Urothelium cell line (cell line): ENCODE measurements at regions not wholly inside any gene's neighbourhood (a gene's known extent, or its start where the extent isn't known, plus 50 kb on each side); places are given as distances from the start of the nearest gene placed in this dataset.

ENCODE experiments used
- DNase-seq: peaks from one replicate; pipeline ENCODE4 v3.0.0; 2011; ENCODE audit warnings: low spot score, mixed read lengths
- FAIRE-seq: peaks from 2 replicates; lab custom pipeline; 2011; peaks lifted over from hg19 to GRCh38; lab: Jason Lieb, UNC

DNA sequence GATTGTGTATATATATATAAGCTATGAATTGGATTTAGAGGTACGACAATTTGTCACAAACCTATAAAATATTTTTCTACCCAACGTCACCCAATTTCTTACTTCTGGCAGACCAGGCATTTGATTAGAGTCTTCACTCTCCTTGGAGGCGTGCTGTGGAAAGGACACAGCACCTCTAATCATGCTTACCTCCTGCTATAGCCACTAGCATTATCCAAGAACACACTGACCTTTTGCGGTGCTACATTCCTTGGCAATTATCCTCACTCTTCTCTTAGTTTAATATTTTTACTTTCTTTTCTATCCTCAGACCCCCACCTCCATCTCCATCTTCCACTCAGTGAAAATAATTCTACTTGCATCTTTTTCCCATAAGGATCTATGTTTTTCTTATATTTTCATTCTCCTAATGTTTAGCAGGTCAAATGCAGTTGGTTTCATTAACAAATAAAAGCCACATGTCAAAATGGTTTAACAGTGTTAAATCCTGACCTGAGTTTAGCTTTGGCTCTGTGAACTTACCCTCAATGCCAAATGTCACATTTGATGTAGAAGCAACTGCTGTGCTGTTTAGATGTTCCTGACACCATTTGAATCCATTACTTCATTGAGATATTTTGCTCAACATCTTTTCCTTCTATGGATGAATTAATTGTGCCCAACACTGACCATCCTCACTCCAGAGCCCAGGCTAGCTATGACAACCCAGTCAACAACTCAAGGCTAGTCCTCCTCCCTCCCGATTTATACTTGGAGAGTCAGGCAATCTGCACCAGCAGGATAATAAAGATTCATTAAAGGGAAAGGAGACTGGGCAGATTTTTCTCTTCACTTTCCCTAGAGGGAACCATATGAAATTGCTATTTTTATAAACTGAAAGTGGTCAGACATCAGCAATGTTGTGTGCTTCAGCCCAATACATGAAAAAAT is 240.5 kb downstream of the MREG start:
- FAIRE-seq, result no peak
- DNase-seq, result no peak

DNA sequence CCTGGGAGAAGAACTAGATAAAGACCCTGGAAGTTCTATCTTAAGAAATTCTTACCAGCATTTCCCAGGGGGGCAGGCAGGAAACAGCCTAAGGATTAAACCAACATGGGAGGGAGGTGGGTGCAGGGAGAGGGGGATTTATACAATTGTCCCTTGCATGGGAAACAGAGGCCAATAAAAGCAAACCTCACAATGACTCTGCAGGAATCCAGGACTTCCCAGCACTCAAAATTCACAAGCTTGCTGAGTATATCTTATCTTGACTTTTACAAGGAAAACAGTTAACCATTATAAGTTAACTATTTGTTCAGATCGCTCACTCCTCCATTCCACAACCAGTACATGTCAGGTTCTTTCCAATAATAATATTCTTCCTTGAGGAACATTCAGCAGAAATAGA is 241.3 kb downstream of the MREG start:
- FAIRE-seq, result no peak

DNA sequence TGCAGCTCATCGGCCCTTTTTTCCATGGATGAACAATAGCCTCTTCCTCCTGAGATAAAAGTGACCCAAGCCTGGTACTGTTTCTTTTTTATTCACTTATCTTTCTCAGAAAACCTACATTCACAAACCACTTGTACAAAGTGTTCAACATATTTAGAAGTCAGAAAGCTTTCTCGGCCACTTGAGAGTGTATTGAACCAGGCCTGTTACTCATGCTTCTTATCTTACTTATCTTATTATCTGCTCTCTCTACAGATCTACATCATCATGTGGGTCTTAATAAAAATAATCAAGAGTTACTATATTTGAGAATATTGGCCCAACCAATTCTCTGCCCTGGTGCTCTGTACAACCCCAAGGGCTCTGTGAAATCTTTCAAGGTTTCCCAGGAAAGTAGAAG is 242.1 kb downstream of the MREG start:
- FAIRE-seq, result no peak
- no peak for DNase-seq

More for the DNA sequence above, 241.3 kb downstream of the MREG start:
- DNase-seq, result no peak

DNA sequence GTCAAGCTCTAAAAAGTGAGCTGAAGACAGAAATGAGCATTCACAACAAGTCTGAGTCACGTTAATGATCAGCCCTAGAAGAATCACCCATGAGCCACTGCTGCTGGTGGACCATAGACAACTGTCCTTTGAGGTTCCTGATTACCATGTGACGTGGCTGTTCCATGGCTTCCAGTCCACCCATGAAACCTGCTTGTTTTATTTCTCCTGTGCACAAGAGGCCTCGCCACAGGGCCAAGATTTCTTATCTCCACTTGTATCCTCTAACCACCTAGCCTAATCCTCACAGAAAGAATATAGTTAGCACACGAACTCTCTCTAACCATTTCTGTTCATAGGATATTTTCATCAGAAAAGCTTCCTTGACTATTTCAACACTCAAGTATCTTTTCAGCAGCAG is 242.7 kb downstream of the MREG start:
- FAIRE-seq (no peak), DNase-seq (no peak)

DNA sequence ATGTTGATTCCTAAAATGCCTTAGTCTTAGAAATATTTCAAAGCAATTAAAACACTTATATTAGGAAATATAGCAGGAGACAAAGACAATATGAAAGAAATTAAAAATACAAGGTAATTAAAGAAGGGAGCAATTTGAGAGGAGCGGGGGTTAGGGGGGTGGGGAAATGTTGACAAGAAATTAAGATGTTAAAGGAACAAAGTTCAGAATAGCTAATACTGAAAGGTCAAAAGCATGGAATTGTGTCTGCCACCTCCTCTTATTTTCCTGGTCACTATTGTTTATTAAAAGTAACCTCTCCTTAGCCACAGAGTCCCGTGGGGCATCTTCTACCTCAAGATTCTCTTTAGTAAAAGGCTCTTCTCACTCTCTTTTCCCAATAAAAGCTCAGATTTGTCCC is 244.1 kb downstream of the MREG start:
- FAIRE-seq (no peak), DNase-seq (no peak)

DNA sequence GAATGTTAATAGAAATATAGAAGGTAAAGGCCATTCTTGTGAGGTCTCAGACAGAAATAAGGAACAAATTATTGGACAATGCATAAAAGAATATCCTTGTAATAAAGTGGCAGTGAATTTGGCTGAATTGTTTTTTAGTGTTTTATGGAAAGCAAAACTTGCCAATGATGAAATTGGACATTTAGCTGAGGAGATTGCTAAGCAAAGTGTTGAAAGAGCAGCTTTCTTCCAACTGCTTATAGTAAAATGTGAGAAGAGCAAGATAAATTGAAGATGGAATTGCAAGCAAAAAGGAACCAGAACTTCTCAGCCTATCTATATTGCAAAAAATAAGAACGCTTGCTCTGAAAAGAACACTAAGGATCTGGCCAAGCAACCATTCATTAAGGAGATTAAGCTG is 245.7 kb downstream of the MREG start:
- no peak for FAIRE-seq
- DNase-seq, result no peak

DNA sequence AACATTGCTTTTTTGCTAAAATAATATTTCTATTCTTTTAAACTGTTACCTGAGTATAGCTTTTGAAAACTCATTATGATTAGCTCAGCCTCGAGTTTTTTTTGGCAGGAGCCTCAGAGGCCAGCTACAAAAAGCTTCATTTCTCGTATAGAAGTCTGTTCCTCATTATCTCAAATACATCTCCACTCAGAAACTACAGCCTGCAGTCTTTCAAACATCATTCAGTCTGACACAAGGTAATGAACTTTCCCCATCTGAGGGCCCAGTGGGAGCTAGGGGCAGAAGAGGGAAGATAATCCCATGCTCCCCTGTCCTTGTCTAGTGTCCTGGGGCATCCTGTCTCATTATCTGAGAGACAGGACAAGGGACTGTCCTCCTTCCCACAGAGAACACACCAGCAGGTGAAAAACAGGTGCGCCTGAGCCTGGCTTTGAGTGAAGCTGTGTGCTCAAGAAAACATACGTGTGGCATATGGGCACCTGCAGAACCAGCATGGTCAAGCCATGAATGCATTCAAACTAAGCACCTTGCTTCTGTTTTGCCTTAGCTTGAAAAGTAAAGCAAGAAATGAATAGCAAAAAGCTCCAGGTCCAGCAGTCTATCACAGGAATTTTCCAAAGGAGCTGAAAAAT is 247.5 kb downstream of the MREG start:
- FAIRE-seq (no peak), DNase-seq (no peak)

DNA sequence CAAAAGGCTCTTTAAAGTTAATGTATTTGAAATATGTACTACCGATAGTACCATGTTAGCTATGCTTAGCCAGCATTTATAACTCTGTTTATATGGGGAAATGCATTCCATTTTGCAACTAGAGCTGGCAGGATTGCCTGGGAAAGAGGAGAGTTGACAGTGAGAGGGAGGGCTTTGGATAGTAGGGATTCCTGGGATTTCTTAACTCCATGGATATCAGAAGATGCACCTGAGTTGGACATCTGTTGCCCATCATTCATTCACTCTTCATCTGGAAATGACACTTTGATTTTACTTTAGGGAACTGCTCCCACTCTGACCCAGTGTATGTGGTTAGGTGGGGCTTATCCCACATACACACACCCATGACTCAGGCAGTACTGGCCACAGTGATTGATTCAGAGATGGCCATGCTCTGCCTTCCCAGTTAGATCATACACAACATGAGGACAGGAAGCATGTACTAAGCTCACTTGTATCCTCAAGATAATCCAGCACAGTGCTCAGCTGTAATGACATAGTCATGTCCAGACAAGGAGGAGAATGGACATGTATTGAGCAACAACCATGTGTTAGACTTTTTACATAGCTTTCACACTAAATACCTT is 248.8 kb downstream of the MREG start:
- no peak for DNase-seq
- peak; percentile 72 for FAIRE-seq

DNA sequence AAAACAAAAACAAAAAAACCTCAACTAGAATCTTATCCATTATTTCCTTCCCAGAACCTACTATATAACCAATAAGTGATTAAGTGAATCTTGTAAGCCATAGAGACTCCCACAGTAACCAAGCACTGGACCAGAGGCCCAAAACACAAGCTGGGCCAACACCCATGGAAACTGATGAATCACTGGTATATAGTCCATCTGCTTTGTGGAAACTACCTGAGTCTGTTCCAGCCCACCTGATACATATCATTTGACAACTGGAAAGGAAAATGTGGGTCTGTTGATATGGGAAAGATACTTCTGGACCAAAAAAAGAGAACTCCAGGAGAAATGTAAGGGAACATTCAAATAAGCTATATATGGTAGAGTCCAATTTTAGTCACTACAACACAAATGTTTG is 252.8 kb downstream of the MREG start:
- no peak for DNase-seq
- FAIRE-seq, result no peak

DNA sequence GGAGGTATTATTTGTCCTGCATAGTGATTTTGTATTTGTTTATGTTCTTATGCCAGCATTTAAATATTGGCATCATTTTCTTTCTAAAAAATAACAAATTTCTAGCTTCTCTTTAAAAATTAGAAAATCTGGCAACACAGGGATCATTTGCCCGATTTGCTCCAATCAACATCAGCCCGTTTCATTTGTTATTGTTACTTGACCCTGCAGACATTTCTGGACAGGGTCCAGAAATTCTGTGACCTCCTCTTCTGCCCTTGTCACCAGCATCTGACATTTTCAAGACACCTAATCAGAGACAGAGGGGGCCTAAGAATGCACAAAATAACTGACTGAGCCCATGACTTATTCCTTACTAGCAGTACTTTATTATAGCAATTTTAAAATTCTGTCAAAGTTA is 253.3 kb downstream of the MREG start:
- FAIRE-seq (no peak), DNase-seq (no peak)

DNA sequence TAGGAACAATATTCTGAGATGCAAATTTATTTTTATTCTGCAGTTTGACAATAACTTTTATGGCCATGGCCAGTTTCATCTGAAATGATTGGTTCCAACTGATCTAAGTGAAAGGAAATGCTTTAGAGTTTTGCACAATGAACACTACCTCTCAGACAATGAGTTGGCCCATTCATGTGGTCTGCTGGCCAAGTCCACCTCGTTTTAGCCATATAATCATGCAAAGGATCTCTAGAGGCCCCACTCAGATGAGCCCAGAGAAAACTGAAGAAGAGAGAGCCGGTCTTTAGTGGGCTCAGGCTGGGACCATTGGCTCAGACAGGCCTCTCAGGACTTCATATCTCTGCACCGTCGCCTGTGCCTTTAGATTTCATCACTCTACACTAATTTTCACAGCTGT is 254.7 kb downstream of the MREG start:
- no peak for FAIRE-seq
- DNase-seq, result no peak

DNA sequence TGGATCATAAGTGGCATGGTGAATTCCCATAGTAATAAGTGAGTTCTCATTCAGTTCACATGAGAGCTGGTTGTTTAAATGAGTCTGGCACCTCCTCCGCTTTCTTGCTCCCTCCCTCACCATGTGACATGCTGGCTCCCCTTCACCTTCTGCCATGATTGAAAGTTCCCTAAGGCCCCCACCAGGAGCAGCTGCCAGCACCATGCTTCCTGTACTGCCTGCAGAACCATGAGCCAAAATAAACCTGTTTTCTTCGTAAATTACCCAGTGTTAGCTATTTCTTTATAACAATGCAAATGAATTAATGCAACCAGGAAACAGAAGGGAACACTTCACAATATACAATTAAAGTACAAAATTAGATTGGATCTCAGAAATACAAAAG is 257.0 kb downstream of the MREG start:
- DNase-seq, result no peak
- FAIRE-seq, result no peak

DNA sequence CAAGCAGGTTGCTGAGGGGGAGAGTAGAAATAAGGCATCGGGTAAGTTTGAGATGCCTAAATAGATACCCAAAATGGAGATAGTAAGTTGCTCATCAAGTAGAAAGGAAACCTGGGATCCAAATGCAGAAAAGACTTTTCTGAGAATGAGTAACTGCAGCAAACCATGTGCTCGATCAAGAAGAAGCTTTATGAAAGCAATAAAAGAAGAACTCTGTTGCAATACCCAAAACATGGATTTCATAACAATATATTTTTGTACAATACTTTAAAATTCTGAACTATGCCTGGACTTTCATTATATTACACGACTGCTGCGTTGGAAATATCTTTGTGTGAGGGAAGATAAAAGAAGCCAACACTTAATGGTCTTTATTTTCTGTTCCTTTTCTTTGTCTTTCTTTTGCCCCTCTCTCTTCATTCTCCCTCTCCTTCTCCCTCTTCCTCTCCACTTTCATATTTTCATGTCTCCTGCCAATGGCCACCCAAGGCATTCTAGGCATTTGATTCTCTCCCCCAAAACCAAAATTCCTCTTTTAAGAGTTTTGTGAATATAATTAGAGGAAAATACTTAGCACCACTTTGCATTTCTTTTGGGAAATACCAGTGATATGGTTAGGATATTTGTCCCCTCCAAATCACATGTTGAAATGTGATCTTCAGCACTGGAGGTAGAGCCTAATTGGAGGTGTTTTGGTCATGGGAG is 257.6 kb downstream of the MREG start:
- FAIRE-seq, result no peak
- DNase-seq, result no peak

DNA sequence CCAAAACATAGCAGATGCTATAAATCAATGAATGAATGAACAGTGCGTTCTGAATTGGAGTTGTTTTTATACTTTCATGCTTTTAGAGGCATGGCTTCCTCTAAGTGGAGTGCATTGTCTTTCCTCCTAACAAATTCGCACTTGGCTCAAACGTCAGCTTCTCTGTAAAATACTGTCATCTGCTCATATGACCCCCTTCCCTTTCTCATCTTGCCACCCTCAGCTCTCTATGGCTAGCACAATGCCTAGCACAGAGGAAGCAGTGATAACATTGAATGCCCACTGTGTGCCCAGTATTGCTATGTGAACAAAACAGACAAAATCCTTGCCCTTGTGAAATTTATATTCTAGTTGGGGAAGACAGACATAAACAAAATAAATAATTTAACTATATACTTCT is 258.8 kb downstream of the MREG start:
- FAIRE-seq (no peak), DNase-seq (no peak)

DNA sequence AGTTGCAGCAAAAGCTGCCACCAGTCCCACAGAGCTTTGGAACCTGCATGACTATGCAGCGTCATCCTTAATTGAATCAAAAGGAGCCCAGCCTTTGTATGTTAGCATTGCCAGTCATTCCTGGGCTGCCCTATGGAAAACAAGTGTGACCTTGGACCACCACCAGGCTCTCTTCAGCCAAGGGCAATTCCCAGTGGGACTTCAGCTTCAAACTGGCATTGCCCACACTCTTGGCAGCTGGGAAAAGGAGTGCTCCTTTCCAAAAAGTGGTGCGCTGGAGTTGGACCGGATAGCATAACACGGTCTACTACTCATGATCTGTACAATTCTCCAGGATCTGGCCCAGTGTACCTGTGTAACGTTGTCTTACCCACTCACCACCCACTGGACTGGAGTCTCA is 259.5 kb downstream of the MREG start:
- FAIRE-seq (no peak), DNase-seq (no peak)

DNA sequence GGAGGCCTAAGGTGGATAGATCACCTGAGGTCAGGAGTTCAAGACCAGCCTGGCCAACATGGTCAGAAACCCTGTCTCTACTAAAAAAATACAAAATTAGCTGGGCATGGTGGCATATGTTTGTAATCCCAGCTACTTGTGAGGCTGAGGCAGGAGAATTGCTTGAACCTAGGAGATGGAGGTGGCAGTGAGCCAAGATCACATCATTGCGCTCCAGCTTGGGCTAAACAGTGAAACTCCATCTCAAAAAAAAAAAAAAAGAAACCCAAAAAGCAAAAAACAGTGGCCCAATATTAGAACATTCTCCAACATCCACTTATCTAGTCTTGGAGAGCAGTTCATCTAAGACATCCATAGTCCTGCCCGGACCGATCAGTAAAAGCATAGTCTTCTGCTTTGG is 260.4 kb downstream of the MREG start:
- FAIRE-seq (no peak), DNase-seq (no peak)

DNA sequence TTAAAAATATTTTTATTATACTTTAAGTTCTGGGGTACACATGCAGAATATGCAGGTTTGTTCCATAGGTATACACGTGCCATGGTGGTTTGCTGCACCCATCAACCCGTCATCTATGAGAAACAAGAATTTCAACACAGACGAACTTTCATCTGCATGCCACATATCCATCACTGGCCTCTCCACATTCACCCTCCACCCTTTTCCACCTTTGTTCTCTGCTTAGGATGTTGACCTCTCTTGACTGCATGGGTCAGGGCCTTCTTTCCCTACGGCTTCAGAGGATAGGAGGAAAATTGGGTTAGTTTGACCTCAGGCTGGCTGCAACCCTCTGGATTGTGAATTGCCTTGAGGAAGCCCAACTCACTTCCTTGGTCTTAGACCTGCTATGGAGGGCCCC is 260.9 kb downstream of the MREG start:
- DNase-seq (no peak), FAIRE-seq (no peak)

DNA sequence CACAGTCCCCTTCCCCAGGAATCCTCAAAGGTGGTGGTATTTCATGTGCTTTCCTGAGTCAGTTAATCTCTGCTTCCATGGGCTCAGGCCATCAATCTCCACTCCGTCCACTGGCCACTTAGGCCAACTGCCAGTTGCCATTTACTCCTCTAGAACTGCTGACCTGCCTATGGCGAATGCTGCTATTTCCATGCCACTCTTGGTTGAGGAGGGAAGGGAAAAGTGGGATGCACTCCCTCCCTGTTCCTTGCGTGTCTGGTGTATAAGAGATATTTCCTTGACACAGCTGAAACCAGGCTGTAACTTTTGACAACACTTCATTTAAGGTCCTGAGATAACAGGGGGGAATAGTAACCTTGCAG is 261.5 kb downstream of the MREG start:
- FAIRE-seq (no peak), DNase-seq (no peak)

DNA sequence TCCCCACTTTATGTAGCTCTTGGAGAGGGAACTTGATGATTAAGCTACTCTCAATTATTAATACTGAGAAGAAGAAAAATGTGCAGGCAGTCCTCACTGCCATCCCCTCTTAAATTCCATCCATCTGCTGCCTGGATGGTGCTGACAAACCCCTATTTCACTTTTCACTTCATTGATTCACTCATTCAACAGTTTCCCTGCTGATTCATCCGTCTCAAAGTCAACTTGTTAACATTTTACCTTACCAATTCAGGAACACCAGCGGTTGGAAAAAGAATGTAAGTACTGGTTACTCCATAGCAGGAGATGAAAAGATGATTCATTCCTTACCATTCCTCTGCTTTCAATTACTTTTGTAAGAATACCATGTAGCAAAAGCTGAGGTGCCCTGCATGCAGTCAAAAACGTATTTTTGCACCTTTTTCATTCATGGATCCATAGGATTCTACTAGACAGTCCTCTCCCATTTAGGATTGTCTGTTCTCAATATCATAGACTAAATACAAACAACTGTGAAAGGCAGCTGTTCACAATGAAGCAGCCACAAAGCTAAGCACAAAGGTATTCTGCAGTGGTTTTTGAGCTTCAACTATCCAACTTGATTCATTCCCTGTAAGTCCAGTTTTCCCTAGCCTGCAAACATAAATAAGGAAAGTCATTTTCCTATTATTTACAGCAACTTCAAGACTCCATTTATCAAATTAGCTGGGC is 262.0 kb downstream of the MREG start:
- FAIRE-seq (no peak), DNase-seq (peak; percentile 47)

DNA sequence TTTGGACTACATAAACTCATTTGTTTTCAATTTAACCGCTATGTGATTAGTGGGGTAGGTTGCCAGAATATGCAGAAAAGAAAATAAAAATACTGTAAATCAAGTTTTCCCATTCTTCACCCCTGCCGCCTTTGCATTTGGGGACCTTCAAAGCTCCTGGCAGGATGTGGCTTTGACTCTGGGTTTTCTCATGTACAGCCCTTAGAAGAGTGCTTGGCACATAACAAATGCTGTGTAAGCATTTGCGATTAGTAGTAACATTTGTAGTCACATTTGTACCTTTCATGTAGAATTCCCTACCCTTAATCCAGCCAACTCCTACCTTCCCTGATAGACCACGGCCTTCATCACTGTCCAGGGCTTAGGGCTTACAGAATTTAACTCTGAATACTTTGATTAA is 262.6 kb downstream of the MREG start:
- DNase-seq (no peak), FAIRE-seq (no peak)
